ENCODE measurements at regions not wholly inside any gene's neighbourhood (a gene's known extent, or its start where the extent isn't known, plus 50 kb on each side); places are given as distances from the start of the nearest gene placed in this dataset.
"Not testable (repeated sequence)": the region's sequence is repeated elsewhere in the genome, so short reads cannot be mapped to it uniquely, and the experiment has no call there.

GRCh38 chr7:6917258-6917657, 91.2 kb upstream of the CCZ1B start:
- TF ChIP-seq CTCF (IDR thresholded peaks at IDR 0.05), result no peak
- no peak for TF ChIP-seq POLR2A (IDR thresholded peaks at IDR 0.05)
- TF ChIP-seq EP300 (IDR thresholded peaks at IDR 0.05), result no peak
- no peaks in the 10 kb centered on the region for H3K36me3 ChIP-seq
- H3K4me1 ChIP-seq, result no peaks in the 10 kb centered on the region
- DNase-seq (ENCODE audit: low spot score in 2 of 2), result no peak
- no peak overlapping the region for H3K27ac ChIP-seq
- no peaks in the 10 kb centered on the region for H3K9me3 ChIP-seq
- 56 to 67% methylated on average over 7 of the region's 7 CpGs for WGBS, 2 donors
- no peaks in the 10 kb centered on the region for H3K27me3 ChIP-seq
- H3K4me3 ChIP-seq, result no peak overlapping the region

DNA sequence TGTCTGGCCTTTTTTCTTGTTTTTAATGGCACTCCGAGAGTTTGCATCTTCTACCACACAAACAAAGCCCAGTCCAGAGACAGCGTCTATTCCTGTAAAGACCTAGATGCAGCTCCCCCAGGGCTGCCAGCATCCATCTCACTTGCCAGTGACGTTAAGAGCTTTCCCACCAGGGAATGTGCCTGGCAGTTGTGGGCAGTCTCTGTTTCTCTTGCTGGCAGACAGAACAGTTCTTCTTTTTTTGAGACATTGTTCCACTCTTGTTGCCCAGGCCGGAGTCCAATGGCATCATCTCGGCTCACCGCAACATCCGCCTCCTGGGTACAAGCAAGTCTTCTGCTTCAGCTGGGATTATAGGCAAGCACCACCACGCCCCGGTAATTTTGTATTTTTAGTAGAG, 93.1 kb upstream of the CCZ1B start:
- H3K4me3 ChIP-seq; H3K27ac ChIP-seq; H3K4me1 ChIP-seq; DNase-seq (ENCODE audit: low spot score in 2 of 2); H3K36me3 ChIP-seq; H3K9me3 ChIP-seq; H3K27me3 ChIP-seq: not testable (repeated sequence)
- WGBS, 2 donors, result 85 to 95% methylated on average over 8 to 9 of the region's 9 CpGs

GRCh38 chr7:6924523-6924922, 98.4 kb upstream of the CCZ1B start:
- not testable (repeated sequence) for H3K4me3 ChIP-seq; H3K9me3 ChIP-seq; H3K36me3 ChIP-seq; H3K27me3 ChIP-seq; DNase-seq (ENCODE audit: low spot score in 2 of 2); H3K4me1 ChIP-seq; H3K27ac ChIP-seq
- 92 to 93% methylated on average over 8 to 9 of the region's 10 CpGs for WGBS, 2 donors

GRCh38 chr7:6926193-6927174, 100.4 kb upstream of the CCZ1B start:
- not testable (repeated sequence) for H3K27me3 ChIP-seq; H3K36me3 ChIP-seq; H3K4me3 ChIP-seq; H3K9me3 ChIP-seq; H3K4me1 ChIP-seq; H3K27ac ChIP-seq; DNase-seq (ENCODE audit: low spot score in 2 of 2)
- WGBS, 2 donors, result 72 to 80% methylated on average over 8 to 21 of the region's 26 CpGs

GRCh38 chr7:6927643-6928042, 101.6 kb upstream of the CCZ1B start:
- H3K9me3 ChIP-seq; DNase-seq (ENCODE audit: low spot score in 2 of 2): not testable (repeated sequence)
- WGBS, 2 donors, result 90 to 92% methylated on average over 8 of the region's 8 CpGs

GRCh38 chr7:6929588-6929987, 103.5 kb upstream of the CCZ1B start:
- DNase-seq (ENCODE audit: low spot score in 2 of 2); H3K27me3 ChIP-seq; H3K9me3 ChIP-seq; H3K4me1 ChIP-seq; H3K4me3 ChIP-seq; H3K36me3 ChIP-seq; H3K27ac ChIP-seq: not testable (repeated sequence)
- 88 to 90% methylated on average over 7 of the region's 7 CpGs for WGBS, 2 donors

More at GRCh38 chr7:6927643-6928042, 101.6 kb upstream of the CCZ1B start:
- not testable (repeated sequence) for H3K36me3 ChIP-seq, H3K4me1 ChIP-seq, H3K4me3 ChIP-seq, H3K27me3 ChIP-seq, H3K27ac ChIP-seq

- WGBS, 2 donors, result 75 to 76% methylated on average over 7 of the region's 7 CpGs
- H3K4me3 ChIP-seq; H3K27ac ChIP-seq; H3K4me1 ChIP-seq; H3K36me3 ChIP-seq; H3K9me3 ChIP-seq; DNase-seq (ENCODE audit: low spot score in 2 of 2); H3K27me3 ChIP-seq: not testable (repeated sequence)
These were observed 104.1 kb upstream of the CCZ1B start for GRCh38 chr7:6930081-6930635.

DNA sequence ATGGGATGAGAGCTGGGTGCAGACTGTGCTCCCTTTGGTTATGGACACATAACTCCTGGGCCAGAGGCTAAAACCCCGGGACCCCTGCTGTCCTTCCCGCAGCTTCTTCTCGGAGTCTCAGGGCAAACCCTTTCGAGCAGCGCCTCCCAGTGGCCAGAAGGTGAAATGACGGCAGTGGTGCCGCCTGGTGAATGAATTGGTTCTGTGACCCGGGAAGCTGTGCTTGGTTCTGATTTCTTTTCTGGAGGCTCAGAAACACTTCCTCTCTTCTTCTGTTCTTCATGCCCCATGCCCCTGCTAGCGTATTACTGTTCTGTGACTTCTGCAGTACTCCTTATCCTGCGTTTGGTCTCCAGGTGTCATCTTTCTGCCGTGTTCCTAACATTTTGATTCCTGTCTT, 104.7 kb upstream of the CCZ1B start:
- H3K36me3 ChIP-seq, H3K27me3 ChIP-seq, H3K4me1 ChIP-seq, H3K9me3 ChIP-seq, H3K27ac ChIP-seq, H3K4me3 ChIP-seq: not testable (repeated sequence)
- peak; percentile 21 to 44 for DNase-seq (ENCODE audit: low spot score in 2 of 2)
- 8 to 9% methylated on average over 11 of the region's 11 CpGs for WGBS, 2 donors
- TF ChIP-seq CTCF (IDR thresholded peaks at IDR 0.05), result peak in 3 of 5 experiments; percentile 21 to 37 (median 25)

GRCh38 chr7:6931456-6931855, 105.4 kb upstream of the CCZ1B start:
- H3K27ac ChIP-seq; DNase-seq (ENCODE audit: low spot score in 2 of 2); H3K27me3 ChIP-seq; H3K9me3 ChIP-seq; H3K36me3 ChIP-seq; H3K4me1 ChIP-seq; H3K4me3 ChIP-seq: not testable (repeated sequence)
- 73 to 77% methylated on average over 7 of the region's 7 CpGs for WGBS, 2 donors

- not testable (repeated sequence) for H3K9me3 ChIP-seq; H3K27me3 ChIP-seq; H3K36me3 ChIP-seq; H3K27ac ChIP-seq; DNase-seq (ENCODE audit: low spot score in 2 of 2); H3K4me1 ChIP-seq; H3K4me3 ChIP-seq
- whole genome bisulfite sequencing, 2 donors, result 87 to 92% methylated on average over 13 to 17 of the region's 17 CpGs
These were observed 108.0 kb upstream of the CCZ1B start for GRCh38 chr7:6933954-6934632.

Measured in tibial nerve (tissue), 4 donors.